ENCODE measurements at regions not wholly inside any gene's neighbourhood (a gene's known extent, or its start where the extent isn't known, plus 50 kb on each side); places are given as distances from the start of the nearest gene placed in this dataset.
A peak's percentile ranks its signal among the peaks of the same experiment; 100 is the strongest.

- H3K4me1 ChIP-seq (ENCODE audit: control insufficient read depth, extremely low read depth, insufficient read depth, low read length), result no peaks in the 10 kb centered on the region
- DNase-seq (ENCODE audit: low read depth, low spot score), result no peak
- H3K4me3 ChIP-seq (ENCODE audit: control insufficient read depth in 2 of 3, extremely low read depth in 1 of 3, insufficient read depth in 2 of 3, low read depth in 1 of 3, low read length in 3 of 3), result no peak overlapping the region
- no peak overlapping the region for H3K9ac ChIP-seq (ENCODE audit: control insufficient read depth, extremely low read depth, insufficient read depth, low read length)
- no peak overlapping the region for H3K4me2 ChIP-seq (ENCODE audit: control insufficient read depth, extremely low read depth, insufficient read depth, low read depth, low read length)
- H3K9me3 ChIP-seq (ENCODE audit: control insufficient read depth, low read depth, low read length), result no peaks in the 10 kb centered on the region
- TF ChIP-seq, protein P1, sequence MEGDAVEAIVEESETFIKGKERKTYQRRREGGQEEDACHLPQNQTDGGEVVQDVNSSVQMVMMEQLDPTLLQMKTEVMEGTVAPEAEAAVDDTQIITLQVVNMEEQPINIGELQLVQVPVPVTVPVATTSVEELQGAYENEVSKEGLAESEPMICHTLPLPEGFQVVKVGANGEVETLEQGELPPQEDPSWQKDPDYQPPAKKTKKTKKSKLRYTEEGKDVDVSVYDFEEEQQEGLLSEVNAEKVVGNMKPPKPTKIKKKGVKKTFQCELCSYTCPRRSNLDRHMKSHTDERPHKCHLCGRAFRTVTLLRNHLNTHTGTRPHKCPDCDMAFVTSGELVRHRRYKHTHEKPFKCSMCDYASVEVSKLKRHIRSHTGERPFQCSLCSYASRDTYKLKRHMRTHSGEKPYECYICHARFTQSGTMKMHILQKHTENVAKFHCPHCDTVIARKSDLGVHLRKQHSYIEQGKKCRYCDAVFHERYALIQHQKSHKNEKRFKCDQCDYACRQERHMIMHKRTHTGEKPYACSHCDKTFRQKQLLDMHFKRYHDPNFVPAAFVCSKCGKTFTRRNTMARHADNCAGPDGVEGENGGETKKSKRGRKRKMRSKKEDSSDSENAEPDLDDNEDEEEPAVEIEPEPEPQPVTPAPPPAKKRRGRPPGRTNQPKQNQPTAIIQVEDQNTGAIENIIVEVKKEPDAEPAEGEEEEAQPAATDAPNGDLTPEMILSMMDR (optimal IDR thresholded peaks at IDR 0.05 in 1 of 3, IDR thresholded peaks at IDR 0.05 in 1 of 3, conservative IDR thresholded peaks at IDR 0.05 in 1 of 3; ENCODE audit: extremely low read depth in 1 of 3, insufficient read depth in 2 of 3, low read length in 3 of 3), result no peak
- TF ChIP-seq EZH2 (IDR thresholded peaks at IDR 0.05; ENCODE audit: low read length), result no peak
- dilution Hi-C loops (cut with MboI; ENCODE audit: extremely low pct_ligation_motif_present, low sequenced_read_pairs), result no loop called here
- H4K20me1 ChIP-seq (ENCODE audit: control insufficient read depth, extremely low read depth, insufficient read depth, low read length), result no peaks in the 10 kb centered on the region
- no peak overlapping the region for H3K27ac ChIP-seq (ENCODE audit: control insufficient read depth, insufficient read depth, low read length)
- H2AFZ ChIP-seq (ENCODE audit: control insufficient read depth, low read length), result no peak overlapping the region
- no peaks in the 10 kb centered on the region for H3K9me1 ChIP-seq (ENCODE audit: control insufficient read depth, extremely low read depth, insufficient read depth, low read length)
- peaks cover 0 to 23% of the 10 kb centered on the region in 2 experiments for H3K36me3 ChIP-seq (ENCODE audit: control insufficient read depth in 2 of 2, extremely low read depth in 1 of 2, insufficient read depth in 2 of 2, low read length in 2 of 2)
- no peaks in the 10 kb centered on the region for H3K79me2 ChIP-seq (ENCODE audit: control insufficient read depth, insufficient read depth, low read length)
- FAIRE-seq, result peak; percentile 5
- H3K27me3 ChIP-seq (ENCODE audit: control insufficient read depth, extremely low read depth, insufficient read depth, low read length), result no peaks in the 10 kb centered on the region
Measured at GRCh38 chr5:53237876-53238275, 128.3 kb upstream of the MOCS2 start.

- H3K79me2 ChIP-seq (ENCODE audit: control insufficient read depth, insufficient read depth, low read length), result no peaks in the 10 kb centered on the region
- dilution Hi-C loops (cut with MboI; ENCODE audit: extremely low pct_ligation_motif_present, low sequenced_read_pairs), result no loop called here
- H3K27me3 ChIP-seq (ENCODE audit: control insufficient read depth, extremely low read depth, insufficient read depth, low read length), result no peaks in the 10 kb centered on the region
- no peak overlapping the region for H3K27ac ChIP-seq (ENCODE audit: control insufficient read depth, insufficient read depth, low read length)
- TF ChIP-seq, protein P1 (optimal IDR thresholded peaks at IDR 0.05 in 1 of 3, IDR thresholded peaks at IDR 0.05 in 1 of 3, conservative IDR thresholded peaks at IDR 0.05 in 1 of 3; ENCODE audit: extremely low read depth in 1 of 3, insufficient read depth in 2 of 3, low read length in 3 of 3), result no peak
- no peak for TF ChIP-seq EZH2 (IDR thresholded peaks at IDR 0.05; ENCODE audit: low read length)
- DNase-seq (ENCODE audit: low read depth, low spot score) (no peak), FAIRE-seq (no peak)
- no peak overlapping the region for H3K4me2 ChIP-seq (ENCODE audit: control insufficient read depth, extremely low read depth, insufficient read depth, low read depth, low read length)
- peaks cover 0 to 27% of the 10 kb centered on the region in 2 experiments for H3K36me3 ChIP-seq (ENCODE audit: control insufficient read depth in 2 of 2, extremely low read depth in 1 of 2, insufficient read depth in 2 of 2, low read length in 2 of 2)
- no peak overlapping the region for H3K9ac ChIP-seq (ENCODE audit: control insufficient read depth, extremely low read depth, insufficient read depth, low read length)
- H3K9me3 ChIP-seq (ENCODE audit: control insufficient read depth, low read depth, low read length), result no peaks in the 10 kb centered on the region
- no peak overlapping the region for H2AFZ ChIP-seq (ENCODE audit: control insufficient read depth, low read length)
- H3K4me1 ChIP-seq (ENCODE audit: control insufficient read depth, extremely low read depth, insufficient read depth, low read length), result no peaks in the 10 kb centered on the region
- H3K4me3 ChIP-seq (ENCODE audit: control insufficient read depth in 2 of 3, extremely low read depth in 1 of 3, insufficient read depth in 2 of 3, low read depth in 1 of 3, low read length in 3 of 3), result no peak overlapping the region
- no peaks in the 10 kb centered on the region for H3K9me1 ChIP-seq (ENCODE audit: control insufficient read depth, extremely low read depth, insufficient read depth, low read length)
- no peaks in the 10 kb centered on the region for H4K20me1 ChIP-seq (ENCODE audit: control insufficient read depth, extremely low read depth, insufficient read depth, low read length)
Measured at GRCh38 chr5:53239301-53239990, 129.9 kb upstream of the MOCS2 start.

Measured in keratinocyte (primary cell).